HG03097 (cell line): ENCODE measurements at regions not wholly inside any gene's neighbourhood (a gene's known extent, or its start where the extent isn't known, plus 50 kb on each side); places are given as distances from the start of the nearest gene placed in this dataset.
"Not testable (repeated sequence)": the region's sequence is repeated elsewhere in the genome, so short reads cannot be mapped to it uniquely, and the experiment has no call there.

Experiments used
- ATAC-seq: cut with Tn5 transposase; IDR thresholded peaks from one replicate; pipeline ENCODE4 v1.9.1; 2021; ENCODE audit not compliant: unreplicated experiment, low FRiP score

DNA sequence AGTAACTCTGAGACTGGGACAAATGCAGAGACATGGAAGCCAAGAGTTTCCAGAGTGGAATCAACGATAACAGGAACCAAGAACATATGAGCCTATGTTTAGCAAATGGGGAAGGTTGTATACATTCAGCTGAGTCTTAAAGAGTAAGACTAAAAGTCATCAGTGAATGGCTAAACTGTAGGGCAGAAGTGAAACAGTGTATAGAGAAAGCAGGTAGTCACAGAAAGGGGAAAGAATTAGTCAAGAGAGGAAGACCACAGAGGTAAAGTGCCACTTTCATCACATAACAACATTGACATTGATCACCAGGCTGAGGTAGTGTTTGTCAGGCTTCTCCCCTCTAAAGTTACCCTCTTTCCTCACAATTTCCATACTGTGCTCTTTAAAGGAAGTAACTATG, 306.5 kb upstream of the SPTLC3 start:
- ATAC-seq: no peak

DNA sequence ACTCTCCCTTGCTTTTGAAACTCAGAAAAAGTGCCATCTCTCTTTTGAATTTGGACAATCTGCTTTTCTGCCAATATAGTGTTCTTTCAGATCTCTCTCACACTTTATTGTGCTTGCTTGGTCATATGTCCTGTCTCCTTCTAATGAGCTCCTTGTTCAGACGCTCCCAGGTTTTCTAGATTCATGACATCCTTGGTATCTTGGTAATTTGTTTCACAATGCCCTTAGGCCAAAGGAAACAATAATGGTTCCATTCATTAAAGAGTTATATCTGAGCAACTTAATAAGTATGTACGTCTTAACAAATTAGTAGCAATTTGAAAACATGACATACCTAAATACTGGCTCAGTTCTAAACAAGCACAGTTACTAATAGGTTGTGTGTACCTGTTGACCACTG, 293.4 kb upstream of the SPTLC3 start:
- no peak for ATAC-seq

DNA sequence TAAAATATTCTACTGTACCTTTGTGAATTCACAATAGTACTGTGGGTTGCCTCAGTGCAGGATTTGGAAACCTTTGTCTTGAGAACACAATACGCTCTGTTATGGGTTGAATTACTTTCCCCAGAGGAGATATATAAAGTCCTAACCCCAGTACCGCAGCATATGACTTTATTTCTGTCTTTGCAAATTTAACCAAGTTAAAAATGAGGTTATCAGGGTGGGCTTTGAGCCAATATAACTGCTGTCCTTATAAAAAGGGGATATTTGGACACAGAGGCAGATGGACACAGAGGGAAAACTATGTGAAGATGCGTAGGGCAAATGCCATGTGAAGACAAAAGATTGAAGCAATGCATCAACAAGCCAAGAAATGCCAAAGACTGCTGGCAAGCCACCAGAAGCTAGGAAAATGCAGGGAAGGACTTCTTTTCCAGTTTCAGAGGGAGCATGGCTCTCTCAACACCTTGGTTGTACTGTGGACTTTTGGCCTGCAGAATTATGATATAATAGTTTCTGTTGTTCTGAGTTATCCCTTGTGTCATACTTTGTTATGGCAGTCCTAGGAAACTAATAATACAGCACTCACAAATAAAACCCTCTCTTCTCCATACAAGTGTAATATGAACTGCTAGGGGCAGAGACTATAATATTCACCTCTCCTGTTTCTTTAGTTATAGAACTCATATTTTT, 292.6 kb upstream of the SPTLC3 start:
- ATAC-seq: no peak

DNA sequence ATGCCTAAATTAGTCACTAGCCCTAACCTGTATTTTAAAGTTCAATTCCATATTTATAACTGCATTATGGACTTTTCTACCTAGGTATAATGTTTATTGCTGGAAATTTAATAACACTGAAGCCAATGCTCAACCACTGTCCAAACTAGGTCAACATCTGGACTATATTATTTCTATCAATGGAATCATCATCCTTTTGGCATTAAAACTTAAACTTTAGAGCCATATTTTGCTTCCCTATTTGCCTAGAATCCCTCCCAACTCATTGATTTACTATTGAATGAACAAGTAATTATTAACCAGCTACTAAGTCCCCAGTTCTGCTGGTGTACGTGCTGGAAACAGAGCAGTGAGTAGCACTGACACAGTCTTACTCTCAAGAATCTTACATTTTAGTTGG, 291.7 kb upstream of the SPTLC3 start:
- ATAC-seq: no peak

DNA sequence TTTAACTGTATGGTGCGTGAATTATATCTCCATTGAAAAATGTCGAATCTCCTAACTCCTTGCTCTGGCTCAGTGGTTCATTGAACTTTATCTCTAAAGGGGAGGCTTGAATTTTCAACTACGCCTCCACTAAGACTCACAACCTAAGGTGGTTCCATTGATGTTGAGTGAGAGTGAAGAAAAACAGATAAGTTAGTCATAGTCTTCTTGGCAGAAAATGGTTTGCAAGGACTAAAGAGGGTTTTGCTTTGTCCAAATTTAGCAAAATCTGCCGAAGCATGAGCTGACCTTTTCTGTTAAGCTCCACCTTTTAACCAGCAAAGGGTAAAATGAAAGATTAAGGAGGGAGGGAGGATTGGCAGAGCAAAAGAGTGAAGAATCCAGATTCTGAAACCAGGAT, 290.2 kb upstream of the SPTLC3 start:
- ATAC-seq: no peak

DNA sequence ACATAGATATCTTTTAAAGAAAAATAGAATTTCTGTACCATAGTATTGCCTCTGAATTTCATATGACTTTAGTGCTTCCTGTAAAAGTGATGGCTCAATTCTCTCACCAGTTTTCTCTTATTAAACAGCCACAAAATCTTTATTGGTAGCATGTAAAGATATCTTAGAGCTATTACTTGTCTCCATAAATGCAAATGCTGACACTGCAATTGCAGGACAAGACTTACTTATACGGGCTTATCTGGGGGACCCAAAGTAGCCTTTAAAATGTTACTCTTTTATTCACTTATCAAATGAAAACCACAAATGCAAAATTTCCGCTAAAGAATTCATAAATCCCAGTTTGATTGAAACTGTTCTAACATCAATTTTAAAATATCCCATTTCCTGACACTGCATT, 287.1 kb upstream of the SPTLC3 start:
- no peak for ATAC-seq

DNA sequence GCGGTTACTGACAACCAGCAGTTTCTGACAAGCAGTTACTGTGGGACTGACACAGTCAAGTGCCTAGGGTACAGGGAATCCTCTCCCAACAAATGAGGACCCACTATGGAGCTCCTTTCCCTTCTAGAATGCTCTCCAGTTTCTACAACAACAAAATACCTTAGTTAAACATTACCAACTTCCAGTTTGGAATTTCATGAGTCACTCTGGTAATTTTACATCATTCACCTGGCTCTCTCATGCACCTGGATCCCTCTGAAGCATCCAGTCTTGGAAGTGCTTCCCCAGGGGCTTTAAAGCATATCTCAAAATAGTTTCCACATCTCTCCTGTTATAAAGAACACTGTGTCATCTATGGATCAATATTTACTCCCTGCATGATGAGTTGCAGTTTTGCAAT, 286.7 kb upstream of the SPTLC3 start:
- no peak for ATAC-seq

DNA sequence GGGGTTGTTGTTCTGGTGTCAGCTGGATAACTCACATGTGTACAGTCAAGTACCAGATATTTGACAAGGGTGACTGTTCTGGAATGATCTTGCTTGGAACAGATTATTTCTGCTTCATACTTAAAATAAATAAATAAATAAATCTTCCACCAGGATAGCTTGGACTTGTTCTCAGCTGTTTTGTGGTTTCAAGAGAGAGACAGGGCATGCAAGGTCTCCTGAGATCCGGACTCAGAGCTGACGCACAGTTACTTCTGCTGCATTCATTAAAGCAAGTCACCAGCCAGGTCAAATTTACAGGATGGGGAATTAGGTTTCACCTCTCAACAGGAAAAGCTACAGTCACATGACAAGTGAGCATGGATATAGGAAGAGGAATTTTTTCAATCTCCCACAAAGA, 285.0 kb upstream of the SPTLC3 start:
- ATAC-seq: no peak

DNA sequence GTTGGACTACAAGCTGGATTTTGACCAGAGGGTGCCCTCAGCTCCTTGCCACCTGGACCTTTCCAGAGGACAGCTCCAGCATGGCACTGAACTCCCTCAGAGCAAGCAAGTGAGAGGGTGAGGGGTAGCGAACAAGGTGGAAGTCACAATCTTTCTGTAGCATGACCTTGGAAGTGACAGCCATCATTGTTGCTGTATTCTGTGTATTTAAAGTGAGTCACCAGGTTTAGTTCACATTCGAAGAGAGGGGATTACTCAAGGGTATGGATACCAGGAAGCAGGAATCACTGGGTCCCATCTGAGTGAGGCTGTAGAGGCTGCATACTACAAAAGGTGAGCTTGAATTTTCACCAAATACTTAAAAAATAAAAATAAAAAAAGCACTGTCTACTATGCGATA, 280.0 kb upstream of the SPTLC3 start:
- ATAC-seq: no peak

DNA sequence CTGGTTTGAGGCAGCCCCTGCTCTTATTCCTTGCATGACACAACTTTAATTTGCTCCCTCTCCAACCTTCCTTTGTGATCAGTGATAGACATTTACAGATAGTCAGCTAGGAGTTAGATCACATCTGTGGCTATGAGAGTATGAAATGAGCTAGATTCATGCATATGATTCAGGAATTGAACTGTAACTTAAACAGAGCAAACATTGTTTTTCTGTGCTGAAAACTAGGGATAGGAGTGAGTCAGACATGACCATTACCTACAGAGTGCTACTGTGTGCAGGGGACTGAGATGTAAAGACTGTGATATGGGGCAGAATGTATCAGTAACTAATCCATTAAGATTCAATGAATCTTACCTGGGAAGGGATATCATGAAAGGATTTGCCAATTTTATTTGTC, 279.4 kb upstream of the SPTLC3 start:
- no peak for ATAC-seq

DNA sequence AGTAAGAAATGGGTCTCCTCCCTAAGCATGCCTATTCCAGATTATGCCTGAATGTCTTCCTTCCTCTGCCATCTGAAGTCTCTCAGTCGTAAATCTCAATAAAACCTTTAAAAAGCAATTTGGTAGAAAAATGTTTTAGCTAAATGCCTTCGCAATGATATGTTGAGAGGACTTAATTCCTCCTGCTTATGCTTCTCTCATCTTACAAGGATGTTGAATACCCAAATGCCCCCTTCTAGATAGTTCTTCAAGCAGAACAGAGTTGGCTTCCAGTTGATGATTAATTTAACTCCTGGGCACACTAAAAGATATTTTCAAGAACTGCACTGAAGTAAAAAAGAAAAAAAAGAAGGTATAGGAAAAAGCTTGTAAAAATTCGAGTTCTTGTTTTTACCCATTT, 275.0 kb upstream of the SPTLC3 start:
- ATAC-seq: no peak

DNA sequence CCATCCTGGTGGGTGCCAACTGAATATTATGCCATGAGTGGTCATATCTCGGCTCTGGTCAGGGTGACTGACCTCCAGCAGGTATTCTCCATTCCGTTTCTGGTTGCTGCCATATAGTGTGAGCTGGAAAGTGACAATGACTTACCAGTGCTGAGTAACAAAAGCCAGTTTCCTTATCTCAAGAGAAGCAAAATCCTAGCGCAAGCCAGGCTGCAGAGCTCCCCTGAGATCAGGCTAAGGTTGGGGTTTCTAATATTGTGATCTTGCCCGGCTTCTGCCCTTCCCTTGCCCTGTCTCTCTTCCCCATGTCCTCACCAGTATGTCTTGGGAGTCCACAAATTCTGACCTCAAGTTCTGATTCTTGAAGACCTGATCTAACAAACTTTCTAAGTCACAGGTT, 271.3 kb upstream of the SPTLC3 start:
- no peak for ATAC-seq

DNA sequence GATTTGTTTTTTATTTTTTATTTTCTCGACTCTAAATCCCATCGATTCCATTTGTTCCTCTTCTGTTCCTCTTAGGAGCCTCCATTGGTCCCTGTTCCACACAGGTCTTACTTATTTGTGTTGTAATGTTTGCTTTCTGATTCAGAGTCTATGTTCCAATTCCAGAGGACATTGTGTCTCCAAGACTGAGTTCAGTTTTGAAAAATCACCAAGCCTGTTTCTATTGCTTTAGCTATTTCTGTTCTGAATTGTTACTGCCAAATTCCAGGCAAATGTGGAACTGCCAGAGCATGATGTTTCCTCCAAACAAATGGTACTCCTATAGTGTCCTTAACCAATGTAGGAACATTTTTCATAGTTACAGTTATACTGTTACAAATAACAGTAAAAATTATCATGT, 270.9 kb upstream of the SPTLC3 start:
- ATAC-seq: no peak

DNA sequence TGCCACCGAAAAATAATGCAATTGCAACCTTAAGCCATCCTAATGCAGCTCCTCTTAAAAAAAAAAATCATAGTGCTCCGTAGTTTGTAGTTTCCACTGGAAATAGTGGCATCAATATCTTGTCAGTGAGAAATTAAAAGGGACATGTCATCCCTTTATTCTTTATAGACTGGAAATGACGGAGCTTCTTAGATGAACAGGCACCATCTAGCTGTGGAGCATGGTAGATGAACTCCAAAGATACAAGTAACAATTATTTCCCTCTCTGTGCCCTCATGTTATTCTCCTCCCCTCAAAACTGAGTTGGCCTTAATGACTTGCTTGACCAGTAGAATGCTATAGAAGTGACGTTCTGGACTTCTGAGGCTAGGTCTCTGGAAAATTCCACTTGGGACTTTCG, 268.1 kb upstream of the SPTLC3 start:
- no peak for ATAC-seq

DNA sequence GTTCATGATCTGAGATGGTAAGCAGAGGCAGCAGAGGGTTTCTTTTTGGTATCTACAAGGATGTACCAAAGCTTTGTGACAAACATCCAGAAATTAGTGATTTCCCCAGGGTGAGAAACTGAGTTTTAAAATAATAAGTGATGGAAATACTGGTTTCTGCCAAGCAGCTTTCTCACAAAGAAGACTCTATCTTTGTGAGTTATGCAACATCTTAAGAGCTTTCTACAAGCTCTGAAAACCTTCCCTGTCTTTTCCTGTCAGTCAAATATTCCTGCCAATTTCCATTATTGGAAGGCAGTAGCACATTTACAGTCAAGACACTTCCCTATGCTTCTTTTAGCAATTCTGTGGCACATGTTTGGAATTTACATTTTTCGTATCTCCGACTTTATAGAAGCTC, 264.7 kb upstream of the SPTLC3 start:
- no peak for ATAC-seq

DNA sequence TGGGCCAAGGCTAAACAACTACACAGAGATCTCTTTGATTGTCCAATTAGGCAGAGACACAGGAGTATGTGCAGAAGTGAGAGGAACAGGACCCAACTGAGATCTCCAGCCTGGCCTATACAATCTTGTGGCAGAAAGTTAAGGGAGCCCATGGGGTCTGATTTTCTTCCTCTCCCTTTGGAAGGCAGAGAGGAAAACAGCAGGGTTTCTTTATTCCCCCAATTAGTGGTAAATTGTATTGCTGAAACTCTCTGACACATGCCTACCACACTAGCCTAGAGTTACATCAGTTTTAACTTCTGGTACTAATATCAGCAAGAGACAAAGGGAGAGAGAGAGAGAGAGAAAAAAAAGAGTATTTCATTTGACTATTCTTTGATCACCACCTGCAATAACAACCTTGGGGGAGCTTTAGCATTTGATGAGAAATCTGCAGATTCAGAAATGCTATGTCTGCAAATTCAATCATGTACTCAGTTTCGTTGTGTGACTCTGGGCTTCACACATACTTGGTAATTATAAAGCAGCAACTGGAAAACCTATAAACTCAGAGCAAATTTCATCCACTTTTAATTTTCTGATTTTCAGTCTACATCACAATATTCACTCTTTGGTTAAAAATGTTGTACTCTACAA, 260.3 kb upstream of the SPTLC3 start:
- no peak for ATAC-seq

DNA sequence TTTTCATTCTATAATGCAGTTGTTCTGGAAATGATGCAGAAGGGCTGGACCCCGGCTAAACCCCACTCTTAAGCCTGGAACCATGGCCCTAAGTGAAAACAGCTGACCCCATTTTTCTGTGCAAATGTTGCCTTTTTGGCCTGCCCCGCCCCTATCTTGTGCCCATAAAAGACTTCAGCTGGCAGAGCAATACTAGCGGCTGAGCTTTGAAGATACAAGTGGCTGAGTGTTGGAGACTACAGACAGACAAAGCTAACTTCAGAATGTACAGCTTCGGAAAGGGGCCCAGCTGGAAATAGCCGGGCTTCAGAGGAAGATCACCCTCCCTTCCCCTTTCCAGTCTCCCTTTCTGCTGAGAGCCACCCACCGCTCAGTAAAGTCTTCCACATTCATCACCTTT, 258.6 kb upstream of the SPTLC3 start:
- ATAC-seq: no peak

DNA sequence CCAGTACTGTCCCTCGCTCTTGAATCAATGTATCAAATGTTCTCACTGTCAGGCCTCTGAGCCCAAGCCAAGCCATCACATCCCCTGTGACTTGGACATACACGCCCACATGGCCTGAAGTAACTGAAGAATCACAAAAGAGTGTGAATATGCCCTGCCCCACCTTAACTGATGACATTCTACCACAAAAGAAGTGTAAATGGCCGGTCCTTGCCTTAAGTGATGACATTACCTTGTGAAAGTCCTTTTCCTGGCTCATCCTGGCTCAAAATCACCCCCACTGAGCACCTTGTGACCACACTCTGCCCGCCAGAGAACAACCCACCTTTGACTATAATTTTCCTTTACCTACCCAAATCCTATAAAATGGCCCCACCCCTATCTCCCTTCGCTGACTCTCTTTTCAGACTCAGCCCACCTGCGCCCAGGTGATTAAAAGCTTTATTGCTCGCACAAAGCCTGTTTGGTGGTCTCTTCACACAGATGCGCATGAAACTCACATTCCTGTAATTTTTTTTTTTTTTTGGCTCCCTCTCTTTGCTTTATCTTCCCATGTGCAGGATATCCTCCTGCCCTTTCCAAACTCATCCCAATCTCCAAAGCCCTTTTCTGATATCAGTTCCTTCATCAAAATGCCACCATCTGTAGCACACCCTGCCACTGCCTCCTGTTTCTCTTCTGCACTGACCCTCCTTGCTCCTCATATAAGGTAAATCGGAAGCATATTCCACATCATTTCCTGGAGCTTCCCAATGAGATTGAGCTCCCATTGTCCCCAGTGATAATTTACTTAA, 255.7 kb upstream of the SPTLC3 start:
- not testable (repeated sequence) for ATAC-seq

DNA sequence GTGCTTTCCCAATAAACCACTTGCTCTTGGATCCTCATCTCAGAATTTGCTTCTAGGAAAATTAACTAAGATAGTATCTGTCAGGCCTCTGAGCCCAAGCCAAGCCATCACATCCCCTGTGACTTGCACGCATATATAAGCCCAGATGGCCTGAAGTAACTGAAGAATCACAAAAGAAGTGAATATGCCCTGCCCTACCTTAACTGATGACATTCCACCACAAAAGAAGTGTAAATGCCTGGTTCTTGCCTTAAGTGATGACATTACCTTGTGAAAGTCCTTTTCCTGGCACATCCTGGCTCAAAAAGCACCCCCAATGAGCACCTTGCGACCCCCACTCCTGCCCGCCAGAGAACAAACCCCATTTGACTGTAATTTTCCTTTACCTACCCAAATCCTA, 255.0 kb upstream of the SPTLC3 start:
- ATAC-seq: not testable (repeated sequence)

DNA sequence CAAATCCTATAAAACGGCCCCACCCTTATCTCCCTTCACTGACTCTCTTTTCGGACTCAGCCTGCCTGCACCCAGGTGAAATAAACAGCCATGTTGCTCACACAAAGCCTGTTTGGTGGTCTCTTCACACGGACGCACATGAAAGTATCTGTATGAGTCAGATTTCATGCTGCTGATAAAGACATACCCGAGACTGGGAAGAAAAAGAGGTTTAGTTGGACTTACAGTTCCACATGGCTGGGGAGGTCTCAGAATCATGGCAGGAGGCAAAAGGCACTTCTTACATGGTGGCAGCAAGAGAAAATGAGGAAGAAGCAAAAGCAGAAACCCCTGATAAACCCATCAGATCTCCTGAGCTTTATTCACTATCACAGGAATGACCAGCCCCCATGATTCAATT, 249.3 kb upstream of the SPTLC3 start:
- ATAC-seq: not testable (repeated sequence)

DNA sequence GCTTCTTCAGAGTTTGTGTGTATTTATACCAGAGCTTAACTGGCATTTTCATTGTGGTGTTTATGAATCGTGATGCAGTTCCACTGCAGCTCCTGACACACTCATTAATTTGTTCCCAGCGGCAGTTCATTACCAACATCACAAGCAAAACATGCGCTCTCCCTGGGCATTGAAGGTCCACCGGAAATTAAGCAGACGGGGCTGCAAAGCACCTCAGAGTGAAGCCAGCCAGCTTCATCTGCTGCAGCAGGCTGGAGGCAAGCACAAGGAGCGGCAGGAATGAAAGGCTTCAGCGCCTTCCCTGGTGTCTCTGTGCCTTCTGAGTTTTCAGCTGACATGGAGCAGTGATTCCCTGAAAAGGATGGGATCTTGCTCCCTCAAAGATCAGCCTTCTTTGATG, 246.0 kb upstream of the SPTLC3 start:
- no peak for ATAC-seq

DNA sequence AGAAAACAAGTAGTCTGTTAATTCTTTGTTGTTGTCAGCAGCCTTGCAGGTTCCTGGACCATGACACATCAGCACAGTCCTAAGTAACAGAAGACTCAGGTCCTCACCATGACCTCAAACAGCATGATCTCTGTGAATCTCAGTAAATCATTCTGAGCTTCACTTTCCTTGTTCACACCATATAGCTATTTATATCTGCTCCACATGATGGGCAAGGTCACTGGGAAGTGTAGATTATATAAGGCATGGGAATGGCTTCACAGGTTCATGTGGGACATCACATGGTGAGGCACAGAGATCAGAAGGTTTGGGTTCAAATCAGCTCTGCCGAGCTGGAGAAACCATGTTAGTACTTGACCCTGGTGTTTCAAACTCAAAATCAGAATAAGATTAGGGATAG, 245.4 kb upstream of the SPTLC3 start:
- no peak for ATAC-seq
